Activated T-helper 1 cell treated with anti-CD3 and anti-CD28 coated beads, Interleukin-12 subunit alpha, Interleukin-12 subunit beta, Interleukin-2, Interleukin-4 antibody, amounts not matched to agents 30 ng/mL and 10 ng/mL and 1 ng/mL, durations not matched to agents 14 hours and 24 hours and 36 hours (primary cell): ENCODE measurements at regions not wholly inside any gene's neighbourhood (a gene's known extent, or its start where the extent isn't known, plus 50 kb on each side); places are given as distances from the start of the nearest gene placed in this dataset.
"Not testable (repeated sequence)": the region's sequence is repeated elsewhere in the genome, so short reads cannot be mapped to it uniquely, and the experiment has no call there.

Experiments
- DNase-seq: peaks from one replicate; pipeline ENCODE4 v3.0.0; 2021; ENCODE audit warnings: low spot score
- H3K27ac Mint-ChIP-seq: one replicate; pipeline ENCODE4 v1.8.0; 2021; ENCODE audit warnings: mild to moderate bottlenecking, mixed read lengths
- H3K27me3 Mint-ChIP-seq: one replicate; pipeline ENCODE4 v1.8.0; 2022; ENCODE audit warnings: mild to moderate bottlenecking, moderate library complexity, mixed read lengths; ENCODE audit not compliant: insufficient read depth
- H3K36me3 Mint-ChIP-seq: one replicate; pipeline ENCODE4 v1.8.0; 2021; ENCODE audit warnings: low read depth, mixed read lengths
- H3K4me1 Mint-ChIP-seq: one replicate; pipeline ENCODE4 v1.8.0; 2021; ENCODE audit warnings: low read depth, mixed read lengths
- H3K4me3 Mint-ChIP-seq: one replicate; pipeline ENCODE4 v1.8.0; 2021; ENCODE audit warnings: mild to moderate bottlenecking, moderate library complexity, mixed read lengths
- H3K9me3 Mint-ChIP-seq: one replicate; pipeline ENCODE4 v1.8.0; 2021; ENCODE audit warnings: mixed read lengths
- intact Hi-C: fragments of 100-400 bp; cut with micrococcal nuclease; formaldehyde crosslinking; loops from one replicate; pipeline ENCODE4 v1.15.1; 2024

DNA sequence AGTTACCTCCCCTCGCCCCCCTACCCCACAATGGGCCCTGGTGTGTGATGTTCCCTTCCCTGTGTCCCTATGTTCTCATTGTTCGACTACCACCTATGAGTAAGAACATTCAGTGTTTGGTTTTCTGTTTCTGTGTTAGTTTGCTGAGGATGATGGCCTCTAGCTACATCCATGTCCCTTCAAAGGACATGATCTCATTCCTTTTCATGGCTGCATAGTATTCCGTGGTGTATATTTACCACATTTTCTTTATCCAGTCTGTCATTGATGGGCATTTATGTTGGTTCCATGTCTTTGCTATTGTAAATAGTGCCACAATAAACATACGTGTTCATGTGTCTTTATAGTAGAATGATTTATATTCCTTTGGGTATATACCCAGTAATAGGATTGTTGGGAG is 90.2 kb upstream of the ZEB1 start:
- H3K4me1 Mint-ChIP-seq, intact Hi-C loops, H3K4me3 Mint-ChIP-seq, DNase-seq, H3K36me3 Mint-ChIP-seq, H3K27ac Mint-ChIP-seq: not testable (repeated sequence)
- H3K9me3 Mint-ChIP-seq: peaks cover 34% of the 10 kb centered on the region
- peaks cover 15% of the 10 kb centered on the region for H3K27me3 Mint-ChIP-seq

DNA sequence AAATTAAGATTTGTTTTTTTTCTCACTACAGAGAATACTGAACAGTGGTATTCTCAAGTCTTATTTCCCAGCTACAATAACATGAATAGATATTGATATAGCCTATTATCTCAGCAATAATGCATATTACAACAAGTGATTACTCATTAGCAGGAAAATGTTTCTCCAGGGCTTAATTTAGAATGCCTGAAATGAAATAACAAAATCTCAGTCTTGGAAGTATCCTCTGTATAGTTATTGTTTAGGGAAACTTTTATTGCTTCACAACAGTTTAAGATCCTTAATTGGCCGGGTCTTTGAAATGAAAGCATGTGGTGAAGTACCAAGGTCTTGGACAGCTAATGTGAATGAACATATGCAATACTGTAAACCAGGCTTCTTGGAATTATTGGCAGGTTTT is 79.1 kb upstream of the ZEB1 start:
- H3K4me3 Mint-ChIP-seq: no peak overlapping the region
- peaks cover 14% of the 10 kb centered on the region for H3K4me1 Mint-ChIP-seq
- intact Hi-C loops: loop anchor here (5.0 kb wide), 1 partner anchor 158 kb away; no protein-coding TSS in a partner anchor
- DNase-seq: no peak
- no peaks in the 10 kb centered on the region for H3K36me3 Mint-ChIP-seq
- no peak overlapping the region for H3K27ac Mint-ChIP-seq
- H3K9me3 Mint-ChIP-seq: peaks cover 10% of the 10 kb centered on the region
- peaks cover 14% of the 10 kb centered on the region for H3K27me3 Mint-ChIP-seq

DNA sequence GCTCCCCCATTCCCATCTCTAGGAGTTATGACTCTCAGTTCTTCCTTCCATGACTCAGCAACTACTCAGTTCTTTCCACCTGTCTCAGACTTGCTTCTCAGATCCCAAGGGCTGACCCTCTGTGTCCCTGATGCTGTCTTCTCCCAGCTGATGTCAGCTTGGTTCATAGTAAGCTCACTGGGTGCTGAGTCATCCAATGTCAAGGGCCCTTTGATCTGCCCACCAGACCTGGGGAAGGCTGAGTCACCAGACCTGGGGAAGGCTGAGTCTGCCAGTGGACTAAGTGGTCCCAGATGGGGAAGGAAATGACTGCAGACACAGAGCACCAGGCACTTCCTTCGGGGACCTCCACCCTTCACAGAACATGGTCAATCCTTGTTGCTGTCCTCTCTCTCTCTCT is 76.1 kb upstream of the ZEB1 start:
- H3K4me3 Mint-ChIP-seq: no peak overlapping the region
- H3K27ac Mint-ChIP-seq: peak overlapping the region; percentile 18
- no peaks in the 10 kb centered on the region for H3K9me3 Mint-ChIP-seq
- no peaks in the 10 kb centered on the region for H3K36me3 Mint-ChIP-seq
- H3K27me3 Mint-ChIP-seq: peaks cover 8% of the 10 kb centered on the region
- intact Hi-C loops: loop anchor here (5.0 kb wide), 1 partner anchor 161 kb away; no protein-coding TSS in a partner anchor
- no peak for DNase-seq
- peaks cover 14% of the 10 kb centered on the region for H3K4me1 Mint-ChIP-seq

DNA sequence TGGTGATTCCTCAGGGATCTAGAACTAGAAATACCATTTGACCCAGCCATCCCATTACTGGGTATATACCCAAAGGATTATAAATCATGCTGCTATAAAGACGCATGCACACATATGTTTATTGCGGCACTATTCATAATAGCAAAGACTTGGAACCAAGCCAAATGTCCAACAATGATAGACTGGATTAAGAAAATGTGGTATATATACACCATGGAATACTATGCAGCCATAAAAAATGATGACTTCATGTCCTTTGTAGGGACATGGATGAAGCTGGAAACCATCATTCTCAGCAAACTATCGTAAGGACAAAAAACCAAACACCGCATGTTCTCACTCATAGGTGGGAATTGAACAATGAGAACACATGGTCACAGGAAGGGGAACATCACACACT is 67.9 kb upstream of the ZEB1 start:
- intact Hi-C loops, H3K27ac Mint-ChIP-seq, DNase-seq, H3K36me3 Mint-ChIP-seq, H3K4me1 Mint-ChIP-seq, H3K9me3 Mint-ChIP-seq, H3K4me3 Mint-ChIP-seq: not testable (repeated sequence)
- peaks cover 23% of the 10 kb centered on the region for H3K27me3 Mint-ChIP-seq

DNA sequence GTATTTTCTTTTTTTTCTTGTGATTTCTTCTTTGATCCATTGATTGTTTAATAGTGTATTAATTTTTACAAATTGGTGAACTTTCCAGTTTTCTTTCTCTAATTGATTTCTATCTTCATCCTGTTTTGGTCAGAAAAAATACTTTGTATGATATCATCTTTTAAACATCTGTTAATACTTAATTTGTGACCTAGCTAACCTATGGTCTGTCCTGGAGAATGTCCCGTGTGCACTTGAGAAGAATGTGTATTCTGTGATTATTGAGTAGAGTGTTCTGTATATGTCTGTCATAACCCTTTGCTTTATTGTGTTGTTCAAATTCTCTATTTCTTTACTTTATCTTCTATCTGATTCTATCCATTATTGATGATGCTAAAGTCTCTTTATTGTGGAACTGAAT is 65.8 kb upstream of the ZEB1 start:
- Mint-ChIP-seq H3K36me3 (no peaks in the 10 kb centered on the region), H3K4me1 (no peaks in the 10 kb centered on the region)
- intact Hi-C loops: no loop called here

DNA sequence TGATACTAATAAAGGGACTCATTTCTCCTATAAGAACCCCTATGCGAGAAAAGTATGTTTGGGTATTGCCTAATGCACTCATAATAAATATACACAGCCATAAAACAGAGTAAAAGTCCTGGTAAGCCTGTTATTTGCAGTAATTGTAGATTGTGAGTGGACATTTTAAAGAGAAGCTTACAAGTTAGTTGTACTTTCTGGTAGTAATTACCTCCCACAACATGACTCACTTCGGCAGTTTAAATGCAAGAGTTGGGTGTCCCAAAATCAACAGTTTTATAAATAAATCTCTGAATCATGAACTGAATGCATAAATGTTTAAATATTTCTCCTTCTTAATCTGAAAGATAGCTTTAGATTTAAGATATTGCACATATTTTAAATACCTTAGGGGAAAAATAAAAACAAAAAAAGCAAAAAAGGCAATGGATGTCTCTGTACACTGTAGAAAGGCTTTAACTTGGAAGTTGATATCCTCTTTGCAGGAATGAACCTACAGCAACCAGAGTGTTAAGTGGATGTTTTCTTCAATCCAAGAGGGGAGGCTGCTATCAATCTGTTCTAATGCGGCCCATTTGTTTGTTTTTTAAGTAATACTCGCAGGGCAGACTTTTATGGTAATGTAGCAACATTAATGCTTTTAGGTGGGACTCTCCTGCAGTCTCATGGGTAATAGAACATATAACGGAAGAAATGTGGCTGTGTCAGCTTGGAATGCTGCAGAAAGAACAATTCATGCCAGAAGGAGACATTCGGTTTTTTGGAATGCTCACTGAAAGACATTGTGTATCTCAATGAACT is 57.3 kb upstream of the ZEB1 start:
- Mint-ChIP-seq H3K27ac (no peak overlapping the region), H3K27me3 (peaks cover 5% of the 10 kb centered on the region), H3K4me3 (no peak overlapping the region), H3K9me3 (no peaks in the 10 kb centered on the region), H3K36me3 (no peaks in the 10 kb centered on the region), H3K4me1 (no peaks in the 10 kb centered on the region)
- intact Hi-C loops: no loop called here
- no peak for DNase-seq

More for the DNA sequence above, 65.8 kb upstream of the ZEB1 start:
- no peak overlapping the region for H3K4me3 Mint-ChIP-seq
- peaks cover 3% of the 10 kb centered on the region for H3K9me3 Mint-ChIP-seq
- H3K27ac Mint-ChIP-seq: no peak overlapping the region
- DNase-seq: no peak
- H3K27me3 Mint-ChIP-seq: peaks cover 21% of the 10 kb centered on the region

DNA sequence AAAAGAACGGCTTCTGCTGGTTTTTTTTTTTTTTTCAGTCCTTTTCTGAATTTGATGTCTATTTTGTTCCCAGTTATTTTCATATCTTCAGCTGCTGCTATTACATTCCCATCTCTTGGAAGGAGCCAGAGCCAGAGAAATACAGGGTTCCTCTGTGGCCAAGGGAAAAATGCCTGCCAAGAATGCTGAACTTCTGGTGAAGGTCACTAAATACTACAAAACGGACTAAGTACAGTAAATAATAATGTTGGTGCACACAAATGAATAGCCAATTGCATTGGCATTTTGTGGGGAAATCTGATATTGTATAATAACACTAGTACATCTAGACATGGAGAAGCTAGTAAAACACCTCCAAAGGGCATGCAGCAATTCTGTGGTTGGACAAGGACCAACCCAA is 56.3 kb upstream of the ZEB1 start:
- Mint-ChIP-seq H3K27me3 (peaks cover 5% of the 10 kb centered on the region), H3K4me1 (no peaks in the 10 kb centered on the region), H3K36me3 (no peaks in the 10 kb centered on the region), H3K27ac (no peak overlapping the region), H3K4me3 (no peak overlapping the region), H3K9me3 (no peaks in the 10 kb centered on the region)
- DNase-seq: no peak
- intact Hi-C loops: no loop called here

DNA sequence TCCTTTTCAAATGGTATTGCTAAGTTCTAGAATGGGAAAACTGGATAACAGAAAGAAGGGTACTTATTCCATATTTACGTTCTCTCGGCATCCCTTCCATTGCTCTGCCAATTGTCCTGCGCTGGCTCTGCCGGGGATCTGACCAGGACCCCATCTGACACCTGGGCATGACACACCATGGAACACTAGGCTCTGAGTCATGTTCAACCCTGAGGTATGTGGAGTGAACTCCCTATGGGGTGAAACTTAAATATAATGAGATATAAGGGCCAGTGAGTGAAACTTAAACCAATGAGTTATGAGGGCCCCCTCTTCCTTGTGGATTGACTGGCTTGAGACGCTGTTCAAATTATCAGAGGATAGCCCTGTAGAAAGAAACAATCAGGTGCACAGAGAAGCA is 55.1 kb upstream of the ZEB1 start:
- H3K9me3 Mint-ChIP-seq: no peaks in the 10 kb centered on the region
- H3K27ac Mint-ChIP-seq: no peak overlapping the region
- peaks cover 6% of the 10 kb centered on the region for H3K27me3 Mint-ChIP-seq
- no peak overlapping the region for H3K4me3 Mint-ChIP-seq
- no peak for DNase-seq
- intact Hi-C loops: no loop called here
- no peaks in the 10 kb centered on the region for H3K36me3 Mint-ChIP-seq
- no peaks in the 10 kb centered on the region for H3K4me1 Mint-ChIP-seq

DNA sequence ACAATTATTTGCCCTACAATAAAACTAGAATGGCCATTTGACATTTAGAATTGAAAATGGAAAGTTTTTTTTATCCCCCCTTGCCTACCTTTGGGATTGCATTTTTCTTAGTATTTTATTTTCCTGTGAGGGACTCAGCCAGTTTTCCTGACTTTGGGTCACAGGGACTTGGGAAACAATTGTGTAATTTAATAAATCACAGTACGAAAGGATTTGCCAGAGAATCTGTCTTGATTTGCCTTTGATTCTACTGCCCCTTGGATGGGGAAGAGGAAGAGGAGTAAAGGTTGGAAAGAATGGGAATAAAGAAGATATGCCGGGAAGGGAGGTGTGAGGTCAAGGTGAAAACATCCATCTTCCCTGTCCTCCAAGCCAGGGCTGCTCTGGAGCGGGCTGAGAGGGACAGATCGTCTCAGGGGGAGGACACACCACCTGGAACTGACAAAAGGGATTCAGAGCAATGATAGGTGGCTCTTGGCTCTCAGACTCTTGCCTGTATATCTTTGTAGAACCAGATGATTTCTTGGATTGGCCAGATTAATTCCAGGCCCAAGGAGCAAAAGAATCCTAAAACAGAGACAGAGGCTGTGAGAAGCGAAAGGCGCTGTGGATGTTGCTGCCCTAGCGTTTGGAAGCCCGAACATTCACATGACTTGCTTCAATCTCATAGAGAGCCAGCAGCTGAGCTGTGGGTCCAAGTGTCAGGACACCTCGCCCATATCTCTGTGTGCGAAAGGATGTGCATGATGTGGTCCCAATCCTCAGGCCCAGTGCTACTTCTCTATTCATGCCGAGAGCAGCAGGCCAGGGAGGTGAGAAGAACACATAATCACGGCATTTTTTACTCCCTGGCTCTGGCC is 50.3 kb upstream of the ZEB1 start:
- intact Hi-C loops: no loop called here
- Mint-ChIP-seq H3K9me3 (peaks cover 18% of the 10 kb centered on the region), H3K36me3 (peaks cover 3% of the 10 kb centered on the region), H3K4me3 (no peak overlapping the region), H3K4me1 (no peaks in the 10 kb centered on the region), H3K27me3 (peaks cover 2% of the 10 kb centered on the region), H3K27ac (no peak overlapping the region)
- no peak for DNase-seq
